ENCODE measurements at regions not wholly inside any gene's neighbourhood (a gene's known extent, or its start where the extent isn't known, plus 50 kb on each side); places are given as distances from the start of the nearest gene placed in this dataset.
"Not testable (repeated sequence)": the region's sequence is repeated elsewhere in the genome, so short reads cannot be mapped to it uniquely, and the experiment has no call there.

- Mint-ChIP-seq H3K27ac (no peak overlapping the region), H3K27me3 (ENCODE audit: low read depth) (peaks cover 12% of the 10 kb centered on the region), H3K36me3 (ENCODE audit: low read depth) (peaks cover 5% of the 10 kb centered on the region), H3K9me3 (peaks cover 21% of the 10 kb centered on the region), H3K4me1 (ENCODE audit: low read depth) (no peaks in the 10 kb centered on the region), H3K4me3 (no peak overlapping the region)
- no peak for DNase-seq (ENCODE audit: low spot score)
Measured at GRCh38 chr13:20332361-20333096, 100.4 kb upstream of the GJB6 start.

- no peak overlapping the region for H3K4me3 Mint-ChIP-seq
- no peak overlapping the region for H3K27ac Mint-ChIP-seq
- H3K27me3 Mint-ChIP-seq (ENCODE audit: low read depth): peaks cover 12% of the 10 kb centered on the region
- H3K9me3 Mint-ChIP-seq: peaks cover 21% of the 10 kb centered on the region
- H3K4me1 Mint-ChIP-seq (ENCODE audit: low read depth): no peaks in the 10 kb centered on the region
- peaks cover 5% of the 10 kb centered on the region for H3K36me3 Mint-ChIP-seq (ENCODE audit: low read depth)
- DNase-seq (ENCODE audit: low spot score): no peak
Measured at GRCh38 chr13:20331949-20332348, 99.8 kb upstream of the GJB6 start.

- Mint-ChIP-seq H3K4me1 (ENCODE audit: low read depth) (no peaks in the 10 kb centered on the region), H3K4me3 (no peak overlapping the region), H3K36me3 (ENCODE audit: low read depth) (peaks cover 5% of the 10 kb centered on the region), H3K9me3 (peaks cover 23% of the 10 kb centered on the region), H3K27me3 (ENCODE audit: low read depth) (peaks cover 12% of the 10 kb centered on the region), H3K27ac (no peak overlapping the region)
- no peak for DNase-seq (ENCODE audit: low spot score)
Measured at GRCh38 chr13:20331419-20331818, 99.3 kb upstream of the GJB6 start.

GRCh38 chr13:20326809-20327208 lies 94.7 kb upstream of the GJB6 start:
- Mint-ChIP-seq H3K4me1 (ENCODE audit: low read depth) (no peaks in the 10 kb centered on the region), H3K36me3 (ENCODE audit: low read depth) (peaks cover 5% of the 10 kb centered on the region), H3K27ac (no peak overlapping the region), H3K4me3 (no peak overlapping the region), H3K9me3 (peaks cover 41% of the 10 kb centered on the region), H3K27me3 (ENCODE audit: low read depth) (peaks cover 10% of the 10 kb centered on the region)
- no peak for DNase-seq (ENCODE audit: low spot score)

- peaks cover 5% of the 10 kb centered on the region for H3K36me3 Mint-ChIP-seq (ENCODE audit: low read depth)
- no peaks in the 10 kb centered on the region for H3K4me1 Mint-ChIP-seq (ENCODE audit: low read depth)
- no peak for DNase-seq (ENCODE audit: low spot score)
- peaks cover 41% of the 10 kb centered on the region for H3K9me3 Mint-ChIP-seq
- H3K27ac Mint-ChIP-seq: no peak overlapping the region
- H3K4me3 Mint-ChIP-seq: no peak overlapping the region
- peaks cover 10% of the 10 kb centered on the region for H3K27me3 Mint-ChIP-seq (ENCODE audit: low read depth)
Measured at GRCh38 chr13:20326276-20326675, 94.2 kb upstream of the GJB6 start.

GRCh38 chr13:20320885-20321284 lies 88.8 kb upstream of the GJB6 start:
- no peaks in the 10 kb centered on the region for H3K4me1 Mint-ChIP-seq (ENCODE audit: low read depth)
- no peak overlapping the region for H3K27ac Mint-ChIP-seq
- H3K9me3 Mint-ChIP-seq: peaks cover 16% of the 10 kb centered on the region
- no peaks in the 10 kb centered on the region for H3K36me3 Mint-ChIP-seq (ENCODE audit: low read depth)
- H3K4me3 Mint-ChIP-seq: no peak overlapping the region
- no peaks in the 10 kb centered on the region for H3K27me3 Mint-ChIP-seq (ENCODE audit: low read depth)
- DNase-seq (ENCODE audit: low spot score): no peak

- H3K36me3 Mint-ChIP-seq (ENCODE audit: low read depth): no peaks in the 10 kb centered on the region
- H3K27me3 Mint-ChIP-seq (ENCODE audit: low read depth): peaks cover 8% of the 10 kb centered on the region
- H3K9me3 Mint-ChIP-seq: no peaks in the 10 kb centered on the region
- no peak for DNase-seq (ENCODE audit: low spot score)
- H3K27ac Mint-ChIP-seq: no peak overlapping the region
- no peak overlapping the region for H3K4me3 Mint-ChIP-seq
- H3K4me1 Mint-ChIP-seq (ENCODE audit: low read depth): no peaks in the 10 kb centered on the region
Measured at GRCh38 chr13:20313896-20314295, 81.8 kb upstream of the GJB6 start.

- Mint-ChIP-seq H3K9me3 (peaks cover 9% of the 10 kb centered on the region), H3K27me3 (ENCODE audit: low read depth) (peaks cover 18% of the 10 kb centered on the region), H3K4me3 (no peak overlapping the region), H3K4me1 (ENCODE audit: low read depth) (no peaks in the 10 kb centered on the region), H3K27ac (no peak overlapping the region), H3K36me3 (ENCODE audit: low read depth) (no peaks in the 10 kb centered on the region)
- no peak for DNase-seq (ENCODE audit: low spot score)
Measured at GRCh38 chr13:20312292-20312691, 80.2 kb upstream of the GJB6 start.

- H3K4me3 Mint-ChIP-seq: no peak overlapping the region
- DNase-seq (ENCODE audit: low spot score): no peak
- H3K4me1 Mint-ChIP-seq (ENCODE audit: low read depth): no peaks in the 10 kb centered on the region
- H3K36me3 Mint-ChIP-seq (ENCODE audit: low read depth): no peaks in the 10 kb centered on the region
- H3K27me3 Mint-ChIP-seq (ENCODE audit: low read depth): peaks cover 20% of the 10 kb centered on the region
- no peak overlapping the region for H3K27ac Mint-ChIP-seq
- peaks cover 10% of the 10 kb centered on the region for H3K9me3 Mint-ChIP-seq
Measured at GRCh38 chr13:20311596-20311995, 79.5 kb upstream of the GJB6 start.

GRCh38 chr13:20311022-20311421 lies 78.9 kb upstream of the GJB6 start:
- Mint-ChIP-seq H3K9me3 (peaks cover 10% of the 10 kb centered on the region), H3K27me3 (ENCODE audit: low read depth) (peaks cover 20% of the 10 kb centered on the region), H3K36me3 (ENCODE audit: low read depth) (no peaks in the 10 kb centered on the region), H3K27ac (no peak overlapping the region), H3K4me1 (ENCODE audit: low read depth) (no peaks in the 10 kb centered on the region), H3K4me3 (no peak overlapping the region)
- DNase-seq (ENCODE audit: low spot score): no peak

- Mint-ChIP-seq H3K4me1 (ENCODE audit: low read depth) (no peaks in the 10 kb centered on the region), H3K27me3 (ENCODE audit: low read depth) (peaks cover 45% of the 10 kb centered on the region), H3K36me3 (ENCODE audit: low read depth) (no peaks in the 10 kb centered on the region), H3K27ac (no peak overlapping the region), H3K4me3 (no peak overlapping the region), H3K9me3 (peaks cover 10% of the 10 kb centered on the region)
- no peak for DNase-seq (ENCODE audit: low spot score)
Measured at GRCh38 chr13:20306039-20306438, 73.9 kb upstream of the GJB6 start.

- Mint-ChIP-seq H3K36me3 (ENCODE audit: low read depth) (no peaks in the 10 kb centered on the region), H3K27ac (no peak overlapping the region), H3K9me3 (peaks cover 10% of the 10 kb centered on the region), H3K4me3 (no peak overlapping the region), H3K4me1 (ENCODE audit: low read depth) (no peaks in the 10 kb centered on the region), H3K27me3 (ENCODE audit: low read depth) (peaks cover 50% of the 10 kb centered on the region)
- DNase-seq (ENCODE audit: low spot score): no peak
Measured at GRCh38 chr13:20305587-20305986, 73.5 kb upstream of the GJB6 start.

GRCh38 chr13:20304061-20304460 lies 71.9 kb upstream of the GJB6 start:
- not testable (repeated sequence) for H3K27ac Mint-ChIP-seq; H3K36me3 Mint-ChIP-seq (ENCODE audit: low read depth); H3K4me1 Mint-ChIP-seq (ENCODE audit: low read depth); H3K4me3 Mint-ChIP-seq; DNase-seq (ENCODE audit: low spot score)
- peaks cover 56% of the 10 kb centered on the region for H3K27me3 Mint-ChIP-seq (ENCODE audit: low read depth)
- H3K9me3 Mint-ChIP-seq: peaks cover 10% of the 10 kb centered on the region

- no peak for DNase-seq (ENCODE audit: low spot score)
Measured at GRCh38 chr13:20303636-20304035, 71.5 kb upstream of the GJB6 start.

More at GRCh38 chr13:20303636-20304035, 71.5 kb upstream of the GJB6 start:
- Mint-ChIP-seq H3K27ac (no peak overlapping the region), H3K4me3 (no peak overlapping the region), H3K27me3 (ENCODE audit: low read depth) (peaks cover 59% of the 10 kb centered on the region), H3K9me3 (peaks cover 10% of the 10 kb centered on the region), H3K36me3 (ENCODE audit: low read depth) (no peaks in the 10 kb centered on the region), H3K4me1 (ENCODE audit: low read depth) (no peaks in the 10 kb centered on the region)

Data from T-helper 2 cell treated with Interferon-gamma antibody and Interleukin-4, amounts not matched to agents 5 μg/mL and 100 μg/mL, for 36 hours (primary cell).